Skeletal muscle cell (primary cell): ENCODE measurements at regions not wholly inside any gene's neighbourhood (a gene's known extent, or its start where the extent isn't known, plus 50 kb on each side); places are given as distances from the start of the nearest gene placed in this dataset.

Source experiments
- DNase-seq: peaks from one replicate; pipeline ENCODE4 v3.0.0-alpha.2; 2010; ENCODE audit warnings: low read depth
- H3K4me3 ChIP-seq: 2 replicates; pipeline ENCODE4 v1.5.1; 2011; ENCODE audit warnings: low read depth, mild to moderate bottlenecking, control low read depth, low read length, moderate library complexity

GRCh38 chr3:104631254-104631653, 735.5 kb upstream of the ALCAM start:
- H3K4me3 ChIP-seq: no peak overlapping the region
- DNase-seq: no peak

- DNase-seq: no peak
- H3K4me3 ChIP-seq: no peak overlapping the region
Measured at GRCh38 chr3:104632521-104632920, 734.2 kb upstream of the ALCAM start.

GRCh38 chr3:104632947-104633346, 733.8 kb upstream of the ALCAM start:
- no peak for DNase-seq
- H3K4me3 ChIP-seq: no peak overlapping the region

GRCh38 chr3:104635872-104636580, 730.7 kb upstream of the ALCAM start:
- H3K4me3 ChIP-seq: no peak overlapping the region
- DNase-seq: no peak

- no peak for DNase-seq
- no peak overlapping the region for H3K4me3 ChIP-seq
Measured at GRCh38 chr3:104642827-104643226, 723.9 kb upstream of the ALCAM start.

GRCh38 chr3:104646196-104646595, 720.5 kb upstream of the ALCAM start:
- DNase-seq: no peak
- H3K4me3 ChIP-seq: no peak overlapping the region

GRCh38 chr3:104648823-104649222, 717.9 kb upstream of the ALCAM start:
- DNase-seq: no peak

GRCh38 chr3:104669083-104669482, 697.6 kb upstream of the ALCAM start:
- DNase-seq: no peak
- H3K4me3 ChIP-seq: no peak overlapping the region

More at GRCh38 chr3:104648823-104649222, 717.9 kb upstream of the ALCAM start:
- H3K4me3 ChIP-seq: no peak overlapping the region

GRCh38 chr3:104672331-104672730, 694.4 kb upstream of the ALCAM start:
- no peak overlapping the region for H3K4me3 ChIP-seq
- no peak for DNase-seq

- no peak overlapping the region for H3K4me3 ChIP-seq
- DNase-seq: peak; percentile 10
Measured at GRCh38 chr3:104673981-104674380, 692.7 kb upstream of the ALCAM start.

GRCh38 chr3:104676241-104676640, 690.5 kb upstream of the ALCAM start:
- H3K4me3 ChIP-seq: no peak overlapping the region
- no peak for DNase-seq

- H3K4me3 ChIP-seq: no peak overlapping the region
- no peak for DNase-seq
Measured at GRCh38 chr3:104677932-104678331, 688.8 kb upstream of the ALCAM start.

GRCh38 chr3:104685492-104685891, 681.2 kb upstream of the ALCAM start:
- DNase-seq: no peak
- H3K4me3 ChIP-seq: no peak overlapping the region

- H3K4me3 ChIP-seq: no peak overlapping the region
- no peak for DNase-seq
Measured at GRCh38 chr3:104687362-104687761, 679.3 kb upstream of the ALCAM start.

GRCh38 chr3:104696470-104696869, 670.2 kb upstream of the ALCAM start:
- no peak overlapping the region for H3K4me3 ChIP-seq
- DNase-seq: no peak

- H3K4me3 ChIP-seq: no peak overlapping the region
- no peak for DNase-seq
Measured at GRCh38 chr3:104711406-104711805, 655.3 kb upstream of the ALCAM start.

GRCh38 chr3:104715972-104716371, 650.7 kb upstream of the ALCAM start:
- DNase-seq: no peak
- no peak overlapping the region for H3K4me3 ChIP-seq

GRCh38 chr3:104717828-104718196, 648.9 kb upstream of the ALCAM start:
- no peak overlapping the region for H3K4me3 ChIP-seq
- no peak for DNase-seq

- H3K4me3 ChIP-seq: no peak overlapping the region
- no peak for DNase-seq
Measured at GRCh38 chr3:104723000-104723399, 643.7 kb upstream of the ALCAM start.

GRCh38 chr3:104731074-104731473, 635.6 kb upstream of the ALCAM start:
- H3K4me3 ChIP-seq: no peak overlapping the region
- no peak for DNase-seq

- no peak overlapping the region for H3K4me3 ChIP-seq
- DNase-seq: no peak
Measured at GRCh38 chr3:104734627-104735026, 632.1 kb upstream of the ALCAM start.

GRCh38 chr3:104735691-104736090, 631.0 kb upstream of the ALCAM start:
- H3K4me3 ChIP-seq: no peak overlapping the region
- no peak for DNase-seq
